Renal pelvis (tissue), 1 donor: ENCODE measurements at regions not wholly inside any gene's neighbourhood (a gene's known extent, or its start where the extent isn't known, plus 50 kb on each side); places are given as distances from the start of the nearest gene placed in this dataset.
"Not testable (repeated sequence)": the region's sequence is repeated elsewhere in the genome, so short reads cannot be mapped to it uniquely, and the experiment has no call there.

Experiments
- DNase-seq: peaks from one replicate; pipeline ENCODE4 v3.0.0-alpha.2; 2013

DNA sequence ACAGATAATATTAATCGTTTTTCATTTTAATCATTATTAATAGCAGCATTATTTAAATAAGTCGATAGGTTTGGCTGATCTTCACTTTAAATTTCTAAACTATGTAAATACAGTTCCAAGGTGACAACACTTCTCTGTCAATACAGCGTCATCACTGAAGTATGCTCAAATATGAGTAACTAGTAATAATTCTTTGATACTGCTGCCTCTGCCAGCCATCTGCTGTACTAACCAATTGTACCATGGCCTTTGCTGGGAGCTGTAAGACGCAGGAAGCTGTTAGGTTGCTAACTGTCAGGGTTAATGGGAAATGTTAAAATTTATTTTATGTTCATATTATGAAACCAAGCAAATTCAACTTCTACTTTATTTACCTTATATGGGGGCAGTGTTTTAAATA is 1650.5 kb upstream of the LRRTM3 start:
- DNase-seq = no peak

DNA sequence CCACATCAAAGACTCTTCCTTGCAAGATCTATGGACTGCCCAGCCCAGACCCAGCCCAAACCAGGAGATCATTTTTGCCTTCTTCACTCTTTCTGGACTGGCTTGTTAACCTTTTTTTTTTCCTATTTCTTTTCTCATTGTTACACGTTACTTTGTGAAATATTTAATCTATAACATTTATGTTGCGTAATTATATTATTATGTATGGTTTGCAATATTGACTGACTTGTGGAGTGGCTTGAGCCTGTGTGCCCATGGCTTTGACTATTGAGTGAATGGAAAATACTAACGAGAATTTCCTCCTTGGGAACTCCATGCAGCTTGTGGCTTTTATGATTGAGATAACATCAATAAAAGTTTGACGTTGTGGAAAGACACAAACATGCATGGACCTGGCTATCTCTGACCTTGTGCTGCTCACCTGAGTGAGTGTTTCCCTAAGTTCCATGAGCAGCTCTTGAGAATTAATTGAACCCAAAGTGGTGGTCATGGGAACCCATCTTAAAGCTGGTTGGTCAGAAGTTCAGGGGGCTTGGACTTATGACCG is 1641.3 kb upstream of the LRRTM3 start:
- no peak for DNase-seq

DNA sequence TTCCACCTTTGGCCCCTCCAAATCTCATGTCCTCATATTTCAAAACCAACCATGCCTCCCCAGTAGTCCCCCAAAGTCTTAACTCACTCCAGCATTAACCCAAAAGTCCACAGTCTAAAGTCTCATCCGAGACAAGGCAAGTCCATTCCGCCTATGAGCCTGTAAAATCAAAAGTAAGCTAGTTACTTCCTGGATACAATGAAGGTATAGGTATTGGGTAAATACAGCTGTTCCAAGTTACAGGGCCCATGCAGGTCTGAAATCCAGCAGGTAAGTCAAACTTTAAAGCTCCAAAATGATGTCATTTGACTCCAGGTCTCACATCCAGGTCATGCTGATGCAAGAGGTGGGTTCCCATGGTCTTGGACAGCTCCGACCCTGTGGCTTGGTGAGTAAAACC is 1640.1 kb upstream of the LRRTM3 start:
- DNase-seq = not testable (repeated sequence)

DNA sequence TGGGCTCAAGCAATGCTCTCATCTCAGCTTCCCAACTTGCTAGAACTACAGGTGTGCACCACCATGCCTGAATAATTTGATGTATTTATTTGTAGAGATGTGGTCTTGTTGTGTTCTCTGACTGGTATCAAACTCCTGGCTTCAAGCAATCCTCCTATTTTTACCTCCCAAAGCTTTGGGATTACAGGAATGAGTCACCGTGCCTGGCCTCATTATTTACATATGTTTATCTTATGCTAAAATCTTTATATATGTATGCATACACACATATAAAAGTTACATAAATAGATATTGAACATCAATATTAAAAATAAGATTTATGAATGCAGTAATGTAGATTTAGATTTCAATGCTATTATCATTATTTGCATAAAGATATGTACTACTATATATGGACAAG is 1634.5 kb upstream of the LRRTM3 start:
- DNase-seq = no peak

DNA sequence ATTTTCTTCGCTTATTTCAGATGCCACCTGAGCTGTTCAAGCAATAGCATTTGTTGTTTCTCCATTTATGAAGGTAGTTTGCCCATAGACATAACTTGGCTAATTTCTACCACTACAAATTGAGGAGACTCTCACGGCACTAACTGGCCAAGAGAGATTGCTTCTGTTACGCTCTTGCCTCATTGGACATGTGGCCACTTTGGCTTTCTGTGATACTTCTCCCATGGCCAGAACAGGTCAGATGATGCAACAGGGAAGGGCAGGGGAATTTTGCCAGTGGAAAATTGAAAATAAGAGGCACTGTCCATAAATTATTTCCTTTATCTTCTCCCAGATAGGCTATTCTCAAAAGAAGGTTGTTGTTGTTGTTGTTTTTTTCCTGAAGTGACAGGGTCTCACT is 1633.3 kb upstream of the LRRTM3 start:
- DNase-seq = no peak

DNA sequence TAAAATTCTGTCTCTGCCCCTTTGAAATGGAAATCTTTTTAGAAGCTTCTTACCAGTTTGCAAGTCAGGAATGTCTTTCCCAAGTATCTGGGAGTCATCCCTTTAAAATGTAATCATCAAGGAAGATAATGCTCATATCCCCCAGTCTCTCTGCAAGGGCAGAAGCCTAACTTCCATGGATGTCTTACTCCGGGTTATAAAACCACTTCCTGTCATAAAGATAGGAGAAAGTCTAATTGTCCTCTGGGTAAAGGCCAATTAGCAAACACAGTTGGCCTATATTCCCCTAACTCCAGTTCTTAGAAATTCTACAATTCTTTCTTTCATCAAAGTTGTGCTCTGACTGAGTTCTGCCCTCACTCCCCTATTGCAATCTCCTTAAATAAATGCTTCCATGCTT is 1631.5 kb upstream of the LRRTM3 start:
- no peak for DNase-seq

DNA sequence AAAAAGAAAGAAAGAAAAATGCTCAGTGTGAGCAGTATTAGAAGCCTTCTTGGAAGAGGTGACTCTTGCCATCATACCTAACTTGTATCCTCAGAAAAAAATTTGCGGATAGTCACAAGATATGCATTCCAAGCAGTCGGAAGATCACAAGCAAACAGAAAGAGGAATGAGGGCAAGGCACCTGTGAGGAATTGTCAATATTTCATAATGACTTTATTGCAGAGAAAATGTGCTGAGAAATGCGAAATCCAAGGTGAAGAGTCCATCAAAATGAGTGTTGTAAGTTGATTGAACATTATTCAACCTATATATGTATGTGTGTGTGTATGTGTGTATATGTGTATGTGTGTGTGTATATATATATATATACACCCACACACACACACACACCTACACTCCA is 1624.7 kb upstream of the LRRTM3 start:
- no peak for DNase-seq

DNA sequence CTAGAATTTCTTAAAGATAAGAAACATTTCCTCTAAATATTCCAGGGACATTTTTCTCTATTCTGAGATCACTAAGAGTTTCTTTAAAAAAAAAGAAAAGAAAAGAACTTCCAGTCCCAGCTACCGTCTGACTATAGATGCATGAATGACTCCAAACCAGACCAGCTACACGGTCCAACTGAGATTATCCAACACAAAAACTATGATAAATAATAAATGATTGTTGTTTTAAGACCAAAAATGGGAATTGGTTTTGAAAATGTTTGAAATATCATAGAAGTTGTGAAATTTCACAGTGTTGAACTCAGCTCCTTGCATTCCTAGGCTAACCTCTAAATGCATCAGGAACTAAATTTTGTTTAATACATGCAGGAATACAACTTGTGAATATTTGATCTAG is 1619.6 kb upstream of the LRRTM3 start:
- no peak for DNase-seq

DNA sequence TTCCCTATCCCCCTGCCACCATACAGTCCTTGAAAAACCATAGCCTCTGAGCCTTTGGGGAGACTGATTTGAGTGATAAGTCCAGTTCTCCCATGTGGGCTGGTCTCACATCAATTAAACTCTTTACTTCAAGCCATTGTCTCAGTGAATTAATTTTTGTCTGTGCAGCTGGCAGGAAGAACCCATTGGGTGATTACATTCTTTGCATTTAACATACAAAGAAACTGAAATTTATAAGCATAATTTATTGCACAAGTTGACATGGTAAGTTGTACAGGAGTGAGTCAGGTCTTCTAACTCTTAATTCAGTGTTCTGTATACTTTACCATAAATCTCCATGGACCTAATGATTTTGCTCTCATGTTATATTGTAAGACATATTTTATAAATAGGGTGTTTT is 1613.0 kb upstream of the LRRTM3 start:
- no peak for DNase-seq

DNA sequence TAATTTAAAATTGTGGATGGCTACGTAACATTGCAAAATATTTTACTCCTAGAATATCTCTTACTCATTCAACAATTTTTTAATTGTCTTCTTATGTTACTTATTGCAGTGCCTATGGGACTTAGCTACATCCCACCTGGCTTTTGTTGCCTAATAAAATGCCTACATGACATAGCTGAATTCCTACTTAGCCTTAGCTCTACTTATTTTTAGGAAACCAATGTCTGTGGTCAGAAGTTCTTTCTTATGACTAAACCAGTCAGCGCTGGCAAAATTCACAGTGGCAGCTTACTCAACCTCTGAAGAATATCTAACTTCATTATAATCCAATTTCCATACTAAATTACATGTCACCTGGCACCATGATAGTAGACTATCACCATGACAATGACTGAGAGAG is 1612.4 kb upstream of the LRRTM3 start:
- no peak for DNase-seq

DNA sequence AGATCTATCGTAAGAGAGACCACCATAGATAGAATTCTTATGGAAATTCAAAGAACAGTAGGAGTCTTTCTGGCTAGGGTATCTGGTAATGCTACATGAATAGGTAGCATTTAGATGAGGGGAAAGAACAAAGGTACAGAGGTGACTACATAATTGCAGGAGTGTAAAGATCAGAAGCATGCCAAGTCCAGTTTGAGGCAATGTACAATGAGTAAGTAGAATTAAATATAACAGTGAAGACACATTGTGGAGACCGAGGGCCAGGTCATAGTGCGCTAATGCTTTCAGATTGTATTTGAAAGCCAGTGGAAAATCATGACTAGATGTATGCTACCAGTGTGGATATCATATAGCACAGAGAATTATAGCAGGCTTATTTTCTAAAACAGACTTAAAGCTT is 1611.6 kb upstream of the LRRTM3 start:
- no peak for DNase-seq

DNA sequence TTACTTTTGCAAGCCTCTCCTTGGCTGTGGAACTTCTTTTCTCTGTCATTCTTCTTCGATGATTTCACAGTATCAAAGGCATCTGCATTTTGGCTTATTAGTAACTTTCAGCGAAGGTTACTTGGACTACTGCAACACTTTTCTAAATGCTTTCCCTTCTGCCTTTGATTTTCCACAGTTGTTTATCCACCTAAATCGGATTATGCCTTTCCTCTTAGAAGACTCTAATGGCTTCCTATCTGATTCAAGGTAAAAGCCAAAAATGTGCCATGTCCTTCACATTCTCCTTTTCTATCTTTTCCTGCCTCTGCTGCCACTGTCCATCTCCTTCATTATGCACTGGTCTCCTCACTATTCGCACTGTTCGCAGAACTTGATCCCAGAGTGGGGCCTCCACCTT is 1606.3 kb upstream of the LRRTM3 start:
- DNase-seq = no peak

DNA sequence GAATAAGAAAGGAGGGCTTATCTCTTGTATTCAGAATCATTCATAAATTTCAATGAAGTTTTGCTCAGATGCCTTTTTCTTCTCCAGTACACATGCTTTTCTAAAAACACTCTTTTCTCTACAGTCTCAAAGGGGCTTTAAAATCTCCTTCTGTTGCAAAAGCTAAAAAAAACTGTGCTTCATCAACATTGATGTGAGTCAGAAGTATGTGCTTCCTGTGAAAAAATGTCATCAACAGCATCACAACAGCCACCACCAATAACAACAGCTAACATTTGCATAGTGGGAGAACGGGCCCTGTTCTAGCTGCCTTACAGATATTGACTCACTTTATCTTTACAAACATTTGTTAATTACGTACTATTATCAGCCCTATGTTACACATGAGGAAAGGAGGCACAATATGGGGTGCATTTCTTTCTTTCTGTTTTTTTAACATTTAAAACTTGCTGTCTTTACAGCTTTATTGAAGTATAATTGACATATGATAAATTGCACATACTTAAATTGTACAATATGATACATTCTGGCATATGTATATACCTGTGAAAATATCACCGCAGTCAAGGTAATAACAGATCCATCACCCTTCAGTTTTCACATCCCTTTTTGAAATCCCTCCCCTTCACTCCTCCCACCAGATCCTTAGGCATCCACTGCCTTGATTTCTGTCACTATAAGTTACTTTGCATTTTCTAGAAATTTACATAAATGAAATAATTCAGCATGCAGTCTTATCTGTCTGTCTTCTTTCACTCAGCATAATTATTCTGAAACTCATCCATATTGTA is 1605.4 kb upstream of the LRRTM3 start:
- no peak for DNase-seq

DNA sequence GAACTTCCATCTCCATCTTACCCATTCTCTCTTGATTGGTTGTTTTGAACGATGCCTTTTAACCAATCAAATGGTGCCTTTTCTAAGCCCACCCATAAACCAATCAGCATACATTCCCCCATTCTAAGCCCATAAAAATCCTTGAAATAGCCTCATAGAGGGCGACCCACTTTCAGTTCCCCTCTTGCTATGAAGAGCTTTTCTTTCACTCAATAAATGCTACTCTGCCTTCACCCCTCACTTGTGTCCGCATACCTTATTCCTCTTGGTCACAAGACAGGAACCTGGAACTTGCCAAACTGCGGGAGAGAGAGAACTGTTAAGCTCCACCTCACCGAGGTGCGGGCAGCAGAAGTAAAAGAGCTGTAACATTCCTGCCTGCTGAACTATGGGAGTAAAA is 1602.0 kb upstream of the LRRTM3 start:
- no peak for DNase-seq

DNA sequence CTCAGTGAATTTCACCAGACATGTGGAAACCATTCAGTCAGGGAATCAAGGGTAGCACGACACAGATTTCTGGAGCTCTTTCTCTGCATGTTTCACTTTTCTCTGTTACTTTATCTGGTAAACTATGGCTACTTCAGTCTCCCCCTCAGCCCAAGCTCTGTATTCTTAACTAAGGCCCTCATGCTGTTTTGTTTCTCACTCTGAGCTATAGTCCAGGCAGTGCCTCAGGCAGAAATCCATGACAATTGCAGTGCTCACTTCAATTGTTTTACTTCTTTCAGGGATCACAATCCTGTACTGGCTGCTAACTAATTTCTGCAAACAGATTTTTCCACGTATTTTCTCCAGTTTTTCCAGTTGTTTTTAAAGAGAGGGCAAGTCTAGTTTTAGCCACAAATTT is 1599.9 kb upstream of the LRRTM3 start:
- no peak for DNase-seq

DNA sequence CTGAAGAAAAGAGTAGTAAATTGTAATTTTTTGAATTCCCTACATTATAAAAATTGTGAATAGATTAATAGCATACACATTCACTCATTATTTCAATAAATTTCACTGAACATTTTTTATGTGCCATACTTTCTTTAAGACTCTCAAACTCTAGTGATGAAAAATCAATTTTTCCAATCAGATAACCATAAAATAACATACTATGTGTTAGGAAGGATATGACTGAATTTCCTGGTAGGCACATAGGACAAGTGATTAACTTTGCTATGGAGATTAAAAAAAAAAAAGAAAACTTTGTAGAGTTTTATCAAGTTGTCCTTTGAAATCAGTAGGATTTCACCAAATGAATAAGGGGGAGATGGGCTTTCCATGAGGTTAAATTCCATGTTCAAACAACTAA is 1597.3 kb upstream of the LRRTM3 start:
- no peak for DNase-seq

DNA sequence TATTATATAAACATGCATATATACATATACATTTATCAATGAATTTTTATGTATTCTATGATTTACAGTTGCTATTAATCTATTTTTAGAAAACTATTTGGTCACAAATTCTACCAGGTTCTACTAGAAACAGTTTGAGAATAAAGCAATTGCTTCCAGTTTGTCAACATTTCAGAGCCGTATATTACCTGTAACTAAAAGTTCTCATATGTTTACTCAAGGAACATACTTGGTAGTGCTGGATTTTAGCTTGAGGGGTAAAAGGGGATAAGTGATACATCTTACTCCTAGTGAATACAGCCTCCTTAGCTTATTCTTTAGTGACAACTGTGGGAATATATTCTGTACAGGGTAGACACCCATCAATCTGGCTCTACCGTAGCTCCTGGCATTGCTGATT is 1590.5 kb upstream of the LRRTM3 start:
- DNase-seq = no peak

DNA sequence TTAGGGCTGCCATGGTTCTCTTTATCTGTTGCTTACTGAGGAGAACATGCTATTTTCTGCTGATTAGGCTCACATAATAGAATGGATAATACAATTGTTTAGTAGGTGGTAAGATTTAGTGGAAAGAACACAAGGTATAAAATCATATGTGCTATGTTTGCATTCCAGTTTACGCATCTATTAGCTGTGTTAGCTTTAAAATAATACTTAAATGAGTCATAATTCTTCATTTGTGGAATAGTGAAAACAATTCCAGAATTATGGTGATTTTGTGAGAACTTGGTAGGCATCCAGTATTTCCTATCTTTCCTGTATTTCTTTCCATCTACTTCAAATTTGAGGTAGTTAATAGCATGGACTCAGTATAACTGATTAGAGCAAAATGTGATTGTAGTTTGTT is 1585.5 kb upstream of the LRRTM3 start:
- no peak for DNase-seq

DNA sequence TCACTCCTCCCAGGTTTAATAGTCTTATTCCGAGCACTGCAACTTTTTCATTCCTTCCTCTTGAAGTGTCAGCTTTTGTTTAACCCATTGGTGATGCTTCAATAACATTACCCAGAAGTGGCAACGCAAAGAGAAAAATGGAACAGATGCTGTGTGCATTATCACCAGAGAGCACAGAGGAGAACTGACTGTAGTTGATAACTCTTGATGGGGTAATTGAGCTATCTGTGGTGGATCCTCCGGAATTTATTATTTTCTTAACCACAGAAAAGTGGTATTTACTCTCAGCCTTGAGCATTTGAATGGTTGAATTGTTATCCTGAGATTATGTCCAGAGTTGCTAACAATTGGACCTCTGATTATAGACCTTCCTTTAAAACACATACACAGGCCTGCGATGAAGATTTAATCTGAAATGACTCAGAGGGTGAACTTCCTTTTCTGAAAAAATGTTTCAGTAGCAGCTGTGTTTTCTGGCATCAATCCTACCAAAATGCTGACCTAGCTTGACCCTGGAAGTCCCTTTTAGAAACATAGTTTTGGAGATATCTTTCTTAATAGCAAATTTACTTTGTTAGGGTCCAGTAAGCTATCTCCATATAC is 1584.4 kb upstream of the LRRTM3 start:
- peak; percentile 9 for DNase-seq

DNA sequence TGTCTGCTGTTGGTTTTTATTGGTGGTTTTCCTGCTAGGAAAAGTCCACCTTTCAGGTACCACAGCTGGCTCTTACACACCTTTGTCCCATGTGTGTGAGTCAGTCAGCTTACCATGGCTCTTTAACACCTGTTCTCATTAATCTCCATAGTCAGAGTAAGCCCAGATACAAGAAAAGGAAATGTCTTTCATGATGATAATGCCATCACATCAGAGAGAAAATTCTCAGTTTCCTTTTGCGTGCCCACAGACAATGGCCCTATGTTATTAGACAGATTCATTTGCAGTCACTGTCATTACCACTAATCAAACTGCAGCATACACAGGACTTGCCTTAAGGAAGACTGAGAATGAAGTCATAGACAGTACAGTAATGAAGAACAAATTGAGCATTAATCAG is 1583.6 kb upstream of the LRRTM3 start:
- no peak for DNase-seq

DNA sequence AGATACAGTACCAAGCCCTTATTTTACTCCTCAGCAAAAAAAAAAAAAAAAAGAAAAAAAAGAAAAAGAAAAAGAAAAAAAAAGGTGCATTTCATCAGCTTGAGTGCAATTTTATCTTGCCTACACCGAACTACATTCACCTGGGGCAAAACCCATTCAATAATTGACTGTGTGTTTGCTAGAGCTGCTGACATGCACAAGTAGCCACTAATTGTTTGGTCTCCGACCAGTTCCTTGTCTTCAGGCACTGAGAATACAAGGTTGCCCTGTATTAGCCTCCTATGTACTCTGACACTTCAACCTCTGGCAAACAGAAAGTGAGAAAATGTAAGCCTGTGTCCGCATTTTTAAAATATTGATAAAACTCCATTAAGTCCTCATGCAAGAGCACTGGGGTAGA is 1579.4 kb upstream of the LRRTM3 start:
- DNase-seq = peak; percentile 4

DNA sequence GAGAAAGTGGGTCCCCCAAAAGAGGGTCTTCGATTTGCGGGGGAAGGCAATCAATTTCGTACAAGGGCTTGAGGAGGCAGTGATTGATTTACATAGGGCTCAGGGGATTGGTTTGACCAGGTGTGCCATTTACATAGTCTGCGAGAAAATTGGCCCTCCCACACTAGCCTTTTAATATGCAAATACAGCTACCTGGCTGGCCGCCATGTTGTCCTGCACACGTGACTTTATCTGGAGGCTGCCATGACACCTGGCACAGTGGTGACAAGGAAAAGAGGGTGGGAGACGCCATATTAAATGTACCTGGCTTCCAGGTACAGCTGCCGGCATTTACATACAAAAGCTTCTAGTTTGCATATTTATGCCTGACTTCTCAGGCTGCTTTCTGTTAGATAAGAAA is 1577.2 kb upstream of the LRRTM3 start:
- no peak for DNase-seq

DNA sequence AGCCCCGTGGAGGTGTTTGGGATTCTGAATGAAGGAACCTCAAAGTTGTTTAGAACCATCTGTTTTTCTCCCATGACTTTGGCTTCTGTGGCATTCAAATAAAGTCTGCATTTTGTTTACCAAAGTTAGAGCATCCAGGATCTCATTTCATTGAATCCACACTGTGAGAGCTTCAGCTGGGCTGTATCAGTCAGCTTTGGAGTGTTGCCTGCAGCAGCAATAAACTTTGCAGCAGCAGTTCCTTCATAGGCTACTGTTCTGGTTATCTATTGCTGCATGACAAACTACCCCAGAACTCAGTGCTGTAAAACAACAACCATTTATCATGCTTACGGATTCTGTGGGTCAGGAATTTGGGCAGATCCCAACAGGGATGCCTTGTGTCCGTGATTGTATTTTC is 1575.2 kb upstream of the LRRTM3 start:
- peak; percentile 63 for DNase-seq

DNA sequence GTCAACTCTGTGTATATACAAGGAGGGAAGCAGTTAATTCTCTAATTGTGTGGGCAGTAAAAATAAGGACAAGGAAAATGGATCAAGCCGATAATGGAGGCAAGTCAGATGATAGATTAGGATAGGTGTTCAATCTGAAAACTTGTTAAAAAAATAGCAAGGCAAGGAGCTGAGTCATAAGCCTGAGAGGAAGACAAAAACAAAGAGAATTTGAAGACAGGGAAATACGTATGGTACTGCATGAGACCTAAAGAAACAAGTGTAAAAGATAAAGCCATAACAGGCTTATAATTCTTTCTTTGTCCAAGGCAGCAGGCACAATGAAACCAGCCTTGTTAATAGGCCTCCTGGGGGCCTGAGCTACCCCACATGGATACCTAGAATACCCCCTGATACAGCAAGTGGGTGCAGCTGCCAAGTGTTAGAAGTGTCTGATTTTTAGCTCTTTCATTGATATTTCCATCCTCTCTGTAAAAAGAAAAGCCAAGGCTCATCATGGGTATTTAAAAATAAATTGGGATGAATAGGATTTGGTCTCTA is 1570.6 kb upstream of the LRRTM3 start:
- DNase-seq = no peak
